HL-60 (cell line): ENCODE measurements at regions not wholly inside any gene's neighbourhood (a gene's known extent, or its start where the extent isn't known, plus 50 kb on each side); places are given as distances from the start of the nearest gene placed in this dataset.

ENCODE experiments used
- DNase-seq, 2 experiments: peaks; one replicate each; pipeline ENCODE4 v3.0.0-alpha.2; 2010 to 2020; ENCODE audit warnings: low read depth in 1 of 2, low spot score in 1 of 2
- H3K27ac ChIP-seq: fragments of 250-450 bp; sonication (Bioruptor Pico); replicated peaks from 2 replicates; pipeline ENCODE4 v1.5.1; 2020; ENCODE audit warnings: mild to moderate bottlenecking, moderate library complexity
- H3K27me3 ChIP-seq: fragments of 250-450 bp; sonication (Bioruptor Pico); 2 replicates; pipeline ENCODE4 v1.5.1; 2021; ENCODE audit warnings: mild to moderate bottlenecking, moderate library complexity; ENCODE audit not compliant: insufficient read depth, poor library complexity, severe bottlenecking
- H3K4me3 ChIP-seq: replicated peaks from 2 replicates; pipeline ENCODE4 v1.5.1; 2011; ENCODE audit warnings: mild to moderate bottlenecking, control low read depth, low read length; ENCODE audit not compliant: insufficient read depth
- GABPA ChIP-seq: IDR thresholded peaks from 2 replicates; pipeline ENCODE4 v1.6.1; 2012; ENCODE audit warnings: low read depth
- POLR2AphosphoS5 ChIP-seq: IDR thresholded peaks from 2 replicates; pipeline ENCODE4 v1.6.1; 2012; ENCODE audit warnings: low read depth
- SPI1 ChIP-seq: IDR thresholded peaks from 2 replicates; pipeline ENCODE4 v1.6.1; 2012; ENCODE audit warnings: low read depth, mild to moderate bottlenecking, borderline replicate concordance
- TF ChIP-seq, protein P1 (sequence below): IDR thresholded peaks from 2 replicates; pipeline ENCODE4 v1.6.1; 2012; ENCODE audit warnings: low read depth; ENCODE audit not compliant: insufficient replicate concordance
- TF ChIP-seq, protein P2 (sequence below): IDR thresholded peaks from one replicate; pipeline ENCODE4 v1.5.1; 2011; ENCODE audit warnings: low read length, control low read depth, inconsistent platforms; ENCODE audit not compliant: insufficient read depth

DNA sequence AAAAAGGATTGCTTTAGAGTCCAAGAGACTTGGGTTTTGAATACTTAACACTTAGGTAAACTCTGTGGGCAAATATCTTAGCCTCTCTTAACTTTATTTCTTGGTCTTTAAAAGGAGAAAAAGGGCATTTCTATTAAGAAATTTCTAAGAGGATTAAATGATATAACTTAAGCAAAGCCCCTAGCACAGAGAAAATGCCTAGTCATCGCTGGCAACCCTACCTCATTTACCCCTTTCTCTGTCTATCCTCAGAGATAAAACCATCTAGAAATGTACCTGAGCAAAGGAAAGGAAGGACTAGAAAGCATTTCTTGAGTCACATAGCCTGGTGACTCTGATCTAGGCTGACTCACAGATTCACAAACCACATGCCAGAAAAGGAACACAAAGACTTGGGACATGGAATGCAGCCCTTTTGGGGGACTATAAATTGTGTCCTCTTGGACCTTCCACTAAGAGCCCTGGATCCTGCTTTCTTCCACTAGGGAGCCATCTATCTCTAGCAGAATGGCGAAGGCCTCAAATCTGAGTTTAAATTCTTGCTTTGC lies 120.6 kb downstream of the FOXD1 start:
- no peak overlapping the region for H3K27ac ChIP-seq
- no peak overlapping the region for H3K4me3 ChIP-seq
- TF ChIP-seq SPI1 (no peak), POLR2AphosphoS5 (no peak), GABPA (no peak)
- TF ChIP-seq, protein P1, sequence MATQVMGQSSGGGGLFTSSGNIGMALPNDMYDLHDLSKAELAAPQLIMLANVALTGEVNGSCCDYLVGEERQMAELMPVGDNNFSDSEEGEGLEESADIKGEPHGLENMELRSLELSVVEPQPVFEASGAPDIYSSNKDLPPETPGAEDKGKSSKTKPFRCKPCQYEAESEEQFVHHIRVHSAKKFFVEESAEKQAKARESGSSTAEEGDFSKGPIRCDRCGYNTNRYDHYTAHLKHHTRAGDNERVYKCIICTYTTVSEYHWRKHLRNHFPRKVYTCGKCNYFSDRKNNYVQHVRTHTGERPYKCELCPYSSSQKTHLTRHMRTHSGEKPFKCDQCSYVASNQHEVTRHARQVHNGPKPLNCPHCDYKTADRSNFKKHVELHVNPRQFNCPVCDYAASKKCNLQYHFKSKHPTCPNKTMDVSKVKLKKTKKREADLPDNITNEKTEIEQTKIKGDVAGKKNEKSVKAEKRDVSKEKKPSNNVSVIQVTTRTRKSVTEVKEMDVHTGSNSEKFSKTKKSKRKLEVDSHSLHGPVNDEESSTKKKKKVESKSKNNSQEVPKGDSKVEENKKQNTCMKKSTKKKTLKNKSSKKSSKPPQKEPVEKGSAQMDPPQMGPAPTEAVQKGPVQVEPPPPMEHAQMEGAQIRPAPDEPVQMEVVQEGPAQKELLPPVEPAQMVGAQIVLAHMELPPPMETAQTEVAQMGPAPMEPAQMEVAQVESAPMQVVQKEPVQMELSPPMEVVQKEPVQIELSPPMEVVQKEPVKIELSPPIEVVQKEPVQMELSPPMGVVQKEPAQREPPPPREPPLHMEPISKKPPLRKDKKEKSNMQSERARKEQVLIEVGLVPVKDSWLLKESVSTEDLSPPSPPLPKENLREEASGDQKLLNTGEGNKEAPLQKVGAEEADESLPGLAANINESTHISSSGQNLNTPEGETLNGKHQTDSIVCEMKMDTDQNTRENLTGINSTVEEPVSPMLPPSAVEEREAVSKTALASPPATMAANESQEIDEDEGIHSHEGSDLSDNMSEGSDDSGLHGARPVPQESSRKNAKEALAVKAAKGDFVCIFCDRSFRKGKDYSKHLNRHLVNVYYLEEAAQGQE = no peak
- TF ChIP-seq, protein P2, sequence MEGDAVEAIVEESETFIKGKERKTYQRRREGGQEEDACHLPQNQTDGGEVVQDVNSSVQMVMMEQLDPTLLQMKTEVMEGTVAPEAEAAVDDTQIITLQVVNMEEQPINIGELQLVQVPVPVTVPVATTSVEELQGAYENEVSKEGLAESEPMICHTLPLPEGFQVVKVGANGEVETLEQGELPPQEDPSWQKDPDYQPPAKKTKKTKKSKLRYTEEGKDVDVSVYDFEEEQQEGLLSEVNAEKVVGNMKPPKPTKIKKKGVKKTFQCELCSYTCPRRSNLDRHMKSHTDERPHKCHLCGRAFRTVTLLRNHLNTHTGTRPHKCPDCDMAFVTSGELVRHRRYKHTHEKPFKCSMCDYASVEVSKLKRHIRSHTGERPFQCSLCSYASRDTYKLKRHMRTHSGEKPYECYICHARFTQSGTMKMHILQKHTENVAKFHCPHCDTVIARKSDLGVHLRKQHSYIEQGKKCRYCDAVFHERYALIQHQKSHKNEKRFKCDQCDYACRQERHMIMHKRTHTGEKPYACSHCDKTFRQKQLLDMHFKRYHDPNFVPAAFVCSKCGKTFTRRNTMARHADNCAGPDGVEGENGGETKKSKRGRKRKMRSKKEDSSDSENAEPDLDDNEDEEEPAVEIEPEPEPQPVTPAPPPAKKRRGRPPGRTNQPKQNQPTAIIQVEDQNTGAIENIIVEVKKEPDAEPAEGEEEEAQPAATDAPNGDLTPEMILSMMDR = no peak
- no peak for DNase-seq
- no peaks in the 10 kb centered on the region for H3K27me3 ChIP-seq

DNA sequence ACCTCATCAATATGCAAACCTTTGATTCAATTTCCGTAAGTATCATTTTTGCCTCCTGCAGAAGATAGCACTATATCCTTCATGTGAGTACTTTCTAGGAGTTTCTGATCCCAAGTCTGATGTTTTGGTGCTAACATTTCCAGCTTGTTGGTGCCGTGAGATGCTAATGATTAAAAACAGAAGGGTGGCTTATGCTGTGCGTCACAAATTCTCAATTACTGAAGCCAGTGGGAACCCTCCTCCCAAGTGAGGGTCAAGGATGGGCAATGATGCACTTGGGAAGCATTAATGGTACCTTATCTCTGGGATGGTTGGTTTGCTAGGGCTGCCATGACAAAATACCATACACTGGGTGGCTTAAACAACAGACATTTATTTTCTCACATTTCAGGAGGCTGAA lies 123.0 kb downstream of the FOXD1 start:
- Histone ChIP-seq H3K27me3 (no peaks in the 10 kb centered on the region), H3K4me3 (no peak overlapping the region), H3K27ac (no peak overlapping the region)
- TF ChIP-seq POLR2AphosphoS5 (no peak), SPI1 (no peak), GABPA (no peak)
- TF ChIP-seq, protein P2 = no peak
- TF ChIP-seq, protein P1 = no peak
- DNase-seq = no peak

DNA sequence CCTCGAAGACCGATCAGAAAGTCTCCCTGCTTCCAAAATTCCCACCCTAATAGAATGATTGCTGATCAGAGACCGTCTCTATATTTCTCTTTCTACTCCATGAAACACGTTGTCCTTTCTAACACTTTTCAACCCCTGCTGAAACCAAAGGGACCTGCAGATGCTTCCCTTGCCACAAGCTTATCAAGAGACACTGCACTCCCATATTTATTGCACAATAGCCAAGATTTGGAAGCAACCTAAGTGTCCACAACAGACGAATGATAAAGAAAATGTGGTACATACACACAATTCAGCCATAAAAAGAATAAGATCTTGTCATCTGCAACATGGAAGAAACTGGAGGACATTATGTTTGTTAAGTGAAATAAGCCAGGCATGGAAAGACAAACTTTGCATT lies 125.1 kb downstream of the FOXD1 start:
- Histone ChIP-seq H3K27me3 (no peaks in the 10 kb centered on the region), H3K27ac (no peak overlapping the region), H3K4me3 (no peak overlapping the region)
- TF ChIP-seq GABPA = no peak
- TF ChIP-seq, protein P1 = no peak
- TF ChIP-seq SPI1 = no peak
- TF ChIP-seq, protein P2 = no peak
- no peak for TF ChIP-seq POLR2AphosphoS5
- no peak for DNase-seq
